Tibial artery (tissue), 4 donors: ENCODE measurements at regions not wholly inside any gene's neighbourhood (a gene's known extent, or its start where the extent isn't known, plus 50 kb on each side); places are given as distances from the start of the nearest gene placed in this dataset.

ENCODE experiments used
- DNase-seq, 2 donors: peaks; one replicate each; pipeline ENCODE4 v3.0.0-alpha.2; 2019
- H3K27ac ChIP-seq, 2 donors: fragments of 200-600 bp; sonication (generic) in 1 of 2; 1 replicate in 1 of 2; 2 replicates in 1 of 2; pipeline ENCODE4 v1.5.1; 2018 to 2019; ENCODE audit warnings: mild to moderate bottlenecking in 1 of 2
- H3K27me3 ChIP-seq, 2 donors: fragments of 200-600 bp; sonication (generic) in 1 of 2; one replicate each; pipeline versions ENCODE4 v1.5.1 to v1.6.0; 2016 to 2019
- H3K36me3 ChIP-seq, 3 donors: fragments of 200-600 bp; sonication (generic) in 2 of 3; one replicate each; pipeline ENCODE4 v1.5.1; 2016 to 2019; ENCODE audit warnings: mild to moderate bottlenecking in 2 of 3
- H3K4me1 ChIP-seq, 4 donors: fragments of 200-600 bp; sonication (generic) in 2 of 4; 1 replicate in 3 of 4; 2 replicates in 1 of 4; pipeline ENCODE4 v1.5.1; 2016 to 2019
- H3K4me3 ChIP-seq, 2 donors: fragments of 200-600 bp; sonication (generic) in 1 of 2; 1 replicate in 1 of 2; 2 replicates in 1 of 2; pipeline ENCODE4 v1.5.1; 2018 to 2019; ENCODE audit warnings: mild to moderate bottlenecking in 2 of 2
- H3K9me3 ChIP-seq, 3 donors: fragments of 200-600 bp; sonication (generic) in 1 of 3; one replicate each; pipeline ENCODE4 v1.5.1; 2016 to 2019
- intact Hi-C: fragments of 100-400 bp; cut with DNase I; formaldehyde crosslinking; loops from one replicate; pipeline ENCODE4 v1.15.0; 2023; ENCODE audit warnings: low total_unique reads
- TF ChIP-seq, protein P1 (sequence below), 2 experiments: fragments of 200-600 bp in 1 of 2; fragments of 450-650 bp in 1 of 2; IDR thresholded peaks; one replicate each; pipeline ENCODE4 v1.5.1; 2017 to 2019; ENCODE audit warnings: antibody characterized with exemption in 2 of 2, mild to moderate bottlenecking in 1 of 2, moderate library complexity in 1 of 2

DNA sequence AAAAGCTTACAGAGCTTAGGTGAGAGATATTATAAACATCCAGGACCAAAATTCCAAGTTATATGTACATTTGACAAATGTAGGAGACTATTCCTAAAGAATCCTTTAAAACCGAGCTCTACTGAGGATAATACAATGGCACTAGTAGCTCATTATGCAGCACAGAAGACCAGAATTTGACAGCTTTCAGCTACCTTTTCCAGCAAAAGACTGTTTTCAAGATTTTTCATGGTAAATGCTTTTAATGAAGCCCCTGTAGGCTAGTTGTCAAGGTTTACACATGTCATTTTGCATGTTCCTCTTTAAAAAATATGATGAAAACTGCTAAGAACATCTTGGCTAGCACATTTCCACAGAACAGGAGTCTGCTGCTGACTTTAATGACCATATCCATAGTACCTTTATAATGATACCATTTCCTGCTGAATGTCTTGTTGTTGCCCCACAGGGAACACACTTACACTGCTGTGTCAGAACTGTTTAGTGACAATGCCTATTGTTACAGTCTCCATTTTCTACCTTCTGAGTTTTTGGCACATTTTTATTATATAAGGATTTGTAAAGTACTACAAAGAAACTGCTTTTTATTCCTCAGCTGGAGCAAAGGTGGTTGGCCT is 1382.3 kb downstream of the RAPGEF2 start:
- TF ChIP-seq, protein P1, sequence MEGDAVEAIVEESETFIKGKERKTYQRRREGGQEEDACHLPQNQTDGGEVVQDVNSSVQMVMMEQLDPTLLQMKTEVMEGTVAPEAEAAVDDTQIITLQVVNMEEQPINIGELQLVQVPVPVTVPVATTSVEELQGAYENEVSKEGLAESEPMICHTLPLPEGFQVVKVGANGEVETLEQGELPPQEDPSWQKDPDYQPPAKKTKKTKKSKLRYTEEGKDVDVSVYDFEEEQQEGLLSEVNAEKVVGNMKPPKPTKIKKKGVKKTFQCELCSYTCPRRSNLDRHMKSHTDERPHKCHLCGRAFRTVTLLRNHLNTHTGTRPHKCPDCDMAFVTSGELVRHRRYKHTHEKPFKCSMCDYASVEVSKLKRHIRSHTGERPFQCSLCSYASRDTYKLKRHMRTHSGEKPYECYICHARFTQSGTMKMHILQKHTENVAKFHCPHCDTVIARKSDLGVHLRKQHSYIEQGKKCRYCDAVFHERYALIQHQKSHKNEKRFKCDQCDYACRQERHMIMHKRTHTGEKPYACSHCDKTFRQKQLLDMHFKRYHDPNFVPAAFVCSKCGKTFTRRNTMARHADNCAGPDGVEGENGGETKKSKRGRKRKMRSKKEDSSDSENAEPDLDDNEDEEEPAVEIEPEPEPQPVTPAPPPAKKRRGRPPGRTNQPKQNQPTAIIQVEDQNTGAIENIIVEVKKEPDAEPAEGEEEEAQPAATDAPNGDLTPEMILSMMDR (IDR thresholded peaks at IDR 0.05) = no peak
- no peaks in the 10 kb centered on the region for H3K4me1 ChIP-seq
- no peaks in the 10 kb centered on the region for H3K27me3 ChIP-seq
- no peaks in the 10 kb centered on the region for H3K9me3 ChIP-seq
- H3K27ac ChIP-seq = no peak overlapping the region
- no peak for DNase-seq
- no peak overlapping the region for H3K4me3 ChIP-seq
- H3K36me3 ChIP-seq = no peaks in the 10 kb centered on the region
- intact Hi-C loops = no loop called here

DNA sequence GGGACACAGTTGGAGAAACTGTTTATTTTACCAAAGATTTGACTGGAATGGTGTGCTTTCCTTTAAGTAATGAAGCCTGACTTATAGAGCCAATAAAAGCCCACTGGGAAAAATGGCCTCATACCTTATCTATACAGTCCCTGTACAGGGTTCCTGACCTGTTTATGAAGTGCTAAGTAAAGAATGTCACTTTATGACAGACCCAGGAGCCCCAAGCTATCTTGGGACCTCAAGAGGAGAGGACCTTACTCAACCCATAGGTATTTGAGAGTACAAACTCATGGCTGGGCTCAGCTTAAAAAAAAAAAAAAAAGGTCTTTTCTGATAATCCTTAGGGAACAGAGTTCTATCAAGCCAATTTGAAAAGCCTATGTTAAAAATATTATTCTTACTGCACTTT is 1389.3 kb downstream of the RAPGEF2 start:
- TF ChIP-seq, protein P1 (IDR thresholded peaks at IDR 0.05) = no peak
- DNase-seq = no peak
- Histone ChIP-seq H3K27ac (no peak overlapping the region), H3K36me3 (no peaks in the 10 kb centered on the region), H3K4me3 (no peak overlapping the region), H3K4me1 (no peaks in the 10 kb centered on the region), H3K27me3 (no peaks in the 10 kb centered on the region), H3K9me3 (no peaks in the 10 kb centered on the region)
- intact Hi-C loops = no loop called here

GRCh38 chr4:160493206-160493605 is 1390.3 kb downstream of the RAPGEF2 start:
- no peak for DNase-seq
- H3K27ac ChIP-seq = no peak overlapping the region
- H3K4me3 ChIP-seq = no peak overlapping the region
- intact Hi-C loops = no loop called here
- no peaks in the 10 kb centered on the region for H3K4me1 ChIP-seq
- H3K9me3 ChIP-seq = no peaks in the 10 kb centered on the region
- H3K36me3 ChIP-seq = no peaks in the 10 kb centered on the region
- TF ChIP-seq, protein P1 (IDR thresholded peaks at IDR 0.05) = no peak
- no peaks in the 10 kb centered on the region for H3K27me3 ChIP-seq

GRCh38 chr4:160495356-160495755 is 1392.5 kb downstream of the RAPGEF2 start:
- Histone ChIP-seq H3K27me3 (no peaks in the 10 kb centered on the region), H3K4me3 (no peak overlapping the region), H3K27ac (no peak overlapping the region), H3K36me3 (no peaks in the 10 kb centered on the region), H3K4me1 (no peaks in the 10 kb centered on the region), H3K9me3 (no peaks in the 10 kb centered on the region)
- no peak for DNase-seq
- intact Hi-C loops = no loop called here
- TF ChIP-seq, protein P1 (IDR thresholded peaks at IDR 0.05) = no peak

DNA sequence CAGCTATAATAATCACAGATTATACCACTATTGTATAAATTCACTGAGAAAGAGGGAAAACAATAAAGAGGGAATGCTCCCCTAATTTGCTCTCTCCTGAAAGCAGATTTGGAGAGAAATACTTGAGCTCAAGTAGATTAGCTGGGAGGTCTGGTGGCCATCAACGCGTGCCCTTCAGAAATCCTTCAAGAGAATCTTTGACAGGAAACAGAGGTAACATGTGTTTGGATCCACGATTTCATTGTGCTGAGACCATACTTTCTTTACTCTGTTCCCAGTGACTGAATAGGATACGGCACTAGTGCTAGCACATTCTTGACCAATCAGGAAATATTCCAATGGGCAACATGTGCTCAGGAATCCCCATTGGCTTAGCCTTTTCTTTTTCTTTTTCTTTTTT is 1395.3 kb downstream of the RAPGEF2 start:
- Histone ChIP-seq H3K9me3 (no peaks in the 10 kb centered on the region), H3K4me1 (no peaks in the 10 kb centered on the region), H3K4me3 (no peak overlapping the region), H3K36me3 (no peaks in the 10 kb centered on the region), H3K27me3 (no peaks in the 10 kb centered on the region), H3K27ac (no peak overlapping the region)
- TF ChIP-seq, protein P1 (IDR thresholded peaks at IDR 0.05) = no peak
- DNase-seq = no peak
- intact Hi-C loops = no loop called here

DNA sequence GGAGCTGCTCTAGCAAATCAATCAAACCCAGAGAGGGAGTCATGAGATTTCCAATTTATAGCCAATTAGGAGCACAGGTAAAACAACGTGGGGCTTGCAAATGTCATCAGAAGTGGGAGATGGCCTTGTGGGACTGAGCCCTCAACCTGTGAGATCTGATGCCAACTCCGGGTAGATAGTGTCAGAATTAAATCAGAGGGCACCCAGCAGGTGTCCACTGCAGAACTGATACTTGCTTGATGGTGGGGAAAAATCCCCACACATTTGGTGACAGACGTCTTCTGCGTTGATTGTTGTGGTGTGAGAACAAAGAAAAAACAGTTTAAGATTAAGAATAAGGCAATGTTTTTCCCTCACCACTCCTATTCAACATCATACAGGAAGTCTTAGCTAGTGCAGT is 1402.8 kb downstream of the RAPGEF2 start:
- DNase-seq = no peak
- intact Hi-C loops = no loop called here
- TF ChIP-seq, protein P1 (IDR thresholded peaks at IDR 0.05) = no peak

More for the DNA sequence above, 1402.8 kb downstream of the RAPGEF2 start:
- no peak overlapping the region for H3K4me3 ChIP-seq
- H3K9me3 ChIP-seq = no peaks in the 10 kb centered on the region
- H3K36me3 ChIP-seq = no peaks in the 10 kb centered on the region
- H3K27ac ChIP-seq = no peak overlapping the region
- no peaks in the 10 kb centered on the region for H3K27me3 ChIP-seq
- no peaks in the 10 kb centered on the region for H3K4me1 ChIP-seq
